Glutamatergic neuron (in vitro differentiated cells): ENCODE measurements at regions not wholly inside any gene's neighbourhood (a gene's known extent, or its start where the extent isn't known, plus 50 kb on each side); places are given as distances from the start of the nearest gene placed in this dataset.

Source experiments
- DNase-seq: peaks from one replicate; pipeline ENCODE4 v3.0.0; 2022
- H3K27ac Mint-ChIP-seq: one replicate; pipeline ENCODE4 v1.8.0; 2020; ENCODE audit warnings: mild to moderate bottlenecking, mixed read lengths, inconsistent platforms; ENCODE audit not compliant: unreplicated experiment
- H3K27me3 Mint-ChIP-seq: one replicate; pipeline ENCODE4 v1.8.0; 2020; ENCODE audit warnings: mild to moderate bottlenecking, moderate library complexity, mixed read lengths, inconsistent platforms; ENCODE audit not compliant: unreplicated experiment
- H3K36me3 Mint-ChIP-seq: one replicate; pipeline ENCODE4 v1.8.0; 2020; ENCODE audit warnings: mild to moderate bottlenecking, mixed read lengths, inconsistent platforms; ENCODE audit not compliant: unreplicated experiment
- H3K4me1 Mint-ChIP-seq: one replicate; pipeline ENCODE4 v1.8.0; 2020; ENCODE audit warnings: mild to moderate bottlenecking, low read depth, mixed read lengths, inconsistent platforms; ENCODE audit not compliant: unreplicated experiment
- H3K4me3 Mint-ChIP-seq: one replicate; pipeline ENCODE4 v1.8.0; 2020; ENCODE audit warnings: mild to moderate bottlenecking, mixed read lengths, inconsistent platforms; ENCODE audit not compliant: unreplicated experiment
- H3K9me3 Mint-ChIP-seq: one replicate; pipeline ENCODE4 v1.8.0; 2020; ENCODE audit warnings: mild to moderate bottlenecking, moderate library complexity, mixed read lengths, inconsistent platforms; ENCODE audit not compliant: unreplicated experiment
- CTCF ChIP-seq: fragments of 200-600 bp; sonication (generic); IDR thresholded peaks from one replicate; pipeline ENCODE4 v1.5.0; 2021; ENCODE audit not compliant: partially characterized antibody, unreplicated experiment

- Mint-ChIP-seq H3K27me3 (no peaks in the 10 kb centered on the region), H3K4me1 (no peaks in the 10 kb centered on the region), H3K36me3 (no peaks in the 10 kb centered on the region), H3K27ac (no peak overlapping the region), H3K9me3 (peaks cover 2% of the 10 kb centered on the region), H3K4me3 (no peak overlapping the region)
- DNase-seq, result no peak
- no peak for TF ChIP-seq CTCF
Measured at GRCh38 chr7:116083796-116084195, 53.2 kb upstream of the TFEC start.

DNA sequence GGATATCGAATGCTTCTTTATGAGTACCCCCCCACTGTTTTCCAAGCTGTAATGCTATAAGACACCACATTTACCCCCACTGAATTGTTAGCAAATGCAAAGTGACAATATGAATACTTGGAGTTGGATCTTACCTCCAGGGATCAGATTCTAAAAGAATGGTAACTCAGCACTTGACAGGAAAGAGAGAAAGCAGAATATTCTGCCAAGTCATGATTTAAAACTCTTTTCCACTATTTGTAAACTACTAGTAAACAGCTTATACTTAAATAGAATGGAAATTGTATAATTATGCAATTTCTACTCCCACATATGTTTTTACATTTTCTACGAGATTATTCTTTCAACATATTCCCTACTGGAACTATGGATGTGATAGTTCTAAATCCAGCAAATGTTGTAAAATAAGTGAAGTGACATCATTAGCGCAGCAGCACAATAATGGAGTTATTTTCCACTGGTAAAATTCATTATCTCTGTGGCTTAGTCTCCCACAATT, 56.0 kb upstream of the TFEC start:
- H3K27ac Mint-ChIP-seq, result no peak overlapping the region
- DNase-seq, result no peak
- H3K36me3 Mint-ChIP-seq, result no peaks in the 10 kb centered on the region
- no peak overlapping the region for H3K4me3 Mint-ChIP-seq
- no peaks in the 10 kb centered on the region for H3K9me3 Mint-ChIP-seq
- no peak for TF ChIP-seq CTCF
- H3K4me1 Mint-ChIP-seq, result no peaks in the 10 kb centered on the region
- no peaks in the 10 kb centered on the region for H3K27me3 Mint-ChIP-seq

GRCh38 chr7:116087291-116087690, 56.7 kb upstream of the TFEC start:
- Mint-ChIP-seq H3K27ac (no peak overlapping the region), H3K27me3 (no peaks in the 10 kb centered on the region), H3K4me1 (no peaks in the 10 kb centered on the region), H3K4me3 (no peak overlapping the region), H3K36me3 (no peaks in the 10 kb centered on the region), H3K9me3 (no peaks in the 10 kb centered on the region)
- no peak for TF ChIP-seq CTCF
- no peak for DNase-seq

- Mint-ChIP-seq H3K9me3 (no peaks in the 10 kb centered on the region), H3K36me3 (no peaks in the 10 kb centered on the region), H3K27ac (no peak overlapping the region), H3K4me1 (no peaks in the 10 kb centered on the region), H3K4me3 (no peak overlapping the region), H3K27me3 (no peaks in the 10 kb centered on the region)
- TF ChIP-seq CTCF, result no peak
- DNase-seq, result no peak
Measured at GRCh38 chr7:116087984-116088383, 57.4 kb upstream of the TFEC start.

- H3K4me1 Mint-ChIP-seq, result no peaks in the 10 kb centered on the region
- H3K27me3 Mint-ChIP-seq, result no peaks in the 10 kb centered on the region
- TF ChIP-seq CTCF, result no peak
- no peak for DNase-seq
- H3K9me3 Mint-ChIP-seq, result no peaks in the 10 kb centered on the region
- no peak overlapping the region for H3K27ac Mint-ChIP-seq
- H3K36me3 Mint-ChIP-seq, result no peaks in the 10 kb centered on the region
- no peak overlapping the region for H3K4me3 Mint-ChIP-seq
Measured at GRCh38 chr7:116089293-116089692, 58.7 kb upstream of the TFEC start.
